ENCODE measurements at regions not wholly inside any gene's neighbourhood (a gene's known extent, or its start where the extent isn't known, plus 50 kb on each side); places are given as distances from the start of the nearest gene placed in this dataset.

- TF ChIP-seq CTCF (IDR thresholded peaks at IDR 0.05; ENCODE audit: low read length) (no peak), EZH2phosphoT487 (IDR thresholded peaks at IDR 0.05; ENCODE audit: low read length) (no peak), EZH2 (optimal IDR thresholded peaks at IDR 0.05; ENCODE audit: low read depth, low read length) (no peak)
- no peaks in the 10 kb centered on the region for H3F3A ChIP-seq (ENCODE audit: insufficient read depth, low read length)
- no peak overlapping the region for H3K9ac ChIP-seq (ENCODE audit: low read length)
- no peaks in the 10 kb centered on the region for H3K9me2 ChIP-seq (replicated peaks; ENCODE audit: insufficient read depth, low read length)
- no peaks in the 10 kb centered on the region for H3K79me2 ChIP-seq (ENCODE audit: low read length)
- no peak overlapping the region for H2AFZ ChIP-seq (ENCODE audit: low read length)
- H3K9me3 ChIP-seq (replicated peaks; ENCODE audit: insufficient read depth, low read length): no peaks in the 10 kb centered on the region
- H3K27ac ChIP-seq (ENCODE audit: low read length): no peak overlapping the region
- DNase-seq: no peak
- H3K36me3 ChIP-seq (replicated peaks; ENCODE audit: insufficient read depth, low read length): no peaks in the 10 kb centered on the region
- H3K4me1 ChIP-seq (ENCODE audit: low read length): no peaks in the 10 kb centered on the region
- no peak overlapping the region for H3K4me3 ChIP-seq (ENCODE audit: low read length)
- no peaks in the 10 kb centered on the region for H4K20me1 ChIP-seq (ENCODE audit: insufficient read depth, low read length)
- no peak overlapping the region for H3K4me2 ChIP-seq (ENCODE audit: low read depth, low read length)
- no peaks in the 10 kb centered on the region for H3K27me3 ChIP-seq (replicated peaks; ENCODE audit: insufficient read depth, low read length)
Observed at GRCh38 chr1:229194096-229194495, 76.8 kb upstream of the RAB4A start.

GRCh38 chr1:229195246-229195645 lies 75.7 kb upstream of the RAB4A start:
- Histone ChIP-seq H3K4me2 (ENCODE audit: low read depth, low read length) (no peak overlapping the region), H3K4me1 (ENCODE audit: low read length) (no peaks in the 10 kb centered on the region)

GRCh38 chr1:229196404-229197264 lies 74.3 kb upstream of the RAB4A start:
- Histone ChIP-seq H3K4me1 (ENCODE audit: low read length) (no peaks in the 10 kb centered on the region), H4K20me1 (ENCODE audit: insufficient read depth, low read length) (no peaks in the 10 kb centered on the region), H3K4me2 (ENCODE audit: low read depth, low read length) (no peak overlapping the region), H3F3A (ENCODE audit: insufficient read depth, low read length) (no peaks in the 10 kb centered on the region), H3K9me3 (replicated peaks; ENCODE audit: insufficient read depth, low read length) (no peaks in the 10 kb centered on the region), H3K36me3 (replicated peaks; ENCODE audit: insufficient read depth, low read length) (no peaks in the 10 kb centered on the region), H3K79me2 (ENCODE audit: low read length) (no peaks in the 10 kb centered on the region), H3K27ac (ENCODE audit: low read length) (no peak overlapping the region), H2AFZ (ENCODE audit: low read length) (no peak overlapping the region), H3K27me3 (replicated peaks; ENCODE audit: insufficient read depth, low read length) (no peaks in the 10 kb centered on the region), H3K9ac (ENCODE audit: low read length) (no peak overlapping the region), H3K4me3 (ENCODE audit: low read length) (no peak overlapping the region), H3K9me2 (replicated peaks; ENCODE audit: insufficient read depth, low read length) (no peaks in the 10 kb centered on the region)
- no peak for TF ChIP-seq EZH2phosphoT487 (IDR thresholded peaks at IDR 0.05; ENCODE audit: low read length)
- TF ChIP-seq EZH2 (optimal IDR thresholded peaks at IDR 0.05; ENCODE audit: low read depth, low read length): no peak
- no peak for TF ChIP-seq CTCF (IDR thresholded peaks at IDR 0.05; ENCODE audit: low read length)
- no peak for DNase-seq

More at GRCh38 chr1:229195246-229195645, 75.7 kb upstream of the RAB4A start:
- no peak overlapping the region for H3K27ac ChIP-seq (ENCODE audit: low read length)
- no peaks in the 10 kb centered on the region for H3F3A ChIP-seq (ENCODE audit: insufficient read depth, low read length)
- H3K9ac ChIP-seq (ENCODE audit: low read length): no peak overlapping the region
- no peak overlapping the region for H2AFZ ChIP-seq (ENCODE audit: low read length)
- DNase-seq: no peak
- TF ChIP-seq CTCF (IDR thresholded peaks at IDR 0.05; ENCODE audit: low read length): no peak
- no peak for TF ChIP-seq EZH2phosphoT487 (IDR thresholded peaks at IDR 0.05; ENCODE audit: low read length)
- H4K20me1 ChIP-seq (ENCODE audit: insufficient read depth, low read length): no peaks in the 10 kb centered on the region
- H3K9me3 ChIP-seq (replicated peaks; ENCODE audit: insufficient read depth, low read length): no peaks in the 10 kb centered on the region
- H3K4me3 ChIP-seq (ENCODE audit: low read length): no peak overlapping the region
- no peaks in the 10 kb centered on the region for H3K27me3 ChIP-seq (replicated peaks; ENCODE audit: insufficient read depth, low read length)
- H3K36me3 ChIP-seq (replicated peaks; ENCODE audit: insufficient read depth, low read length): no peaks in the 10 kb centered on the region
- H3K79me2 ChIP-seq (ENCODE audit: low read length): no peaks in the 10 kb centered on the region
- H3K9me2 ChIP-seq (replicated peaks; ENCODE audit: insufficient read depth, low read length): no peaks in the 10 kb centered on the region
